Spleen (tissue), 11 donors: ENCODE measurements at regions not wholly inside any gene's neighbourhood (a gene's known extent, or its start where the extent isn't known, plus 50 kb on each side); places are given as distances from the start of the nearest gene placed in this dataset.
"Not testable (repeated sequence)": the region's sequence is repeated elsewhere in the genome, so short reads cannot be mapped to it uniquely, and the experiment has no call there.

ENCODE experiments used
- DNase-seq: peaks from one replicate; pipeline ENCODE4 v3.0.0-alpha.2; 2020
- H3K27ac ChIP-seq, 8 donors: fragments of 200-600 bp; sonication (generic) in 7 of 8; 1 replicate in 4 of 8; 2 replicates in 4 of 8; pipeline versions ENCODE4 v1.5.0 to v1.8.0; 2016 to 2021; ENCODE audit warnings: inconsistent platforms in 4 of 8, mild to moderate bottlenecking in 4 of 8, moderate library complexity in 1 of 8
- H3K27me3 ChIP-seq, 7 donors: fragments of 200-600 bp; sonication (generic) in 6 of 7; replicated peaks in 1 of 7; 1 replicate in 4 of 7; 2 replicates in 3 of 7; pipeline versions ENCODE4 v1.5.0 to v1.8.0; 2016 to 2021; ENCODE audit warnings: inconsistent platforms in 3 of 7, mild to moderate bottlenecking in 1 of 7
- H3K36me3 ChIP-seq, 6 donors: fragments of 200-600 bp; sonication (generic) in 5 of 6; 1 replicate in 4 of 6; 2 replicates in 2 of 6; pipeline versions ENCODE4 v1.5.0 to v1.8.0; 2016 to 2021; ENCODE audit warnings: inconsistent platforms in 2 of 6
- H3K4me1 ChIP-seq, 6 donors: fragments of 200-600 bp; sonication (generic) in 5 of 6; 1 replicate in 3 of 6; 2 replicates in 3 of 6; pipeline versions ENCODE4 v1.5.0 to v1.8.0; 2016 to 2021; ENCODE audit warnings: inconsistent platforms in 3 of 6
- H3K4me3 ChIP-seq, 8 donors: fragments of 200-600 bp; sonication (generic) in 7 of 8; 1 replicate in 4 of 8; 2 replicates in 4 of 8; pipeline versions ENCODE4 v1.5.0 to v1.8.0; 2016 to 2021; ENCODE audit warnings: inconsistent platforms in 4 of 8, mild to moderate bottlenecking in 4 of 8, moderate library complexity in 2 of 8
- H3K9me3 ChIP-seq, 8 donors: fragments of 200-600 bp; sonication (generic) in 7 of 8; 1 replicate in 4 of 8; 2 replicates in 4 of 8; pipeline versions ENCODE4 v1.5.0 to v1.8.0; 2016 to 2021; ENCODE audit warnings: inconsistent platforms in 4 of 8
- CTCF ChIP-seq, 11 experiments: fragments of 200-600 bp in 7 of 11; fragments of 450-650 bp in 4 of 11; sonication (generic) in 4 of 11; IDR thresholded peaks in 8 of 11; conservative IDR thresholded peaks in 3 of 11; 1 replicate in 7 of 11; 2 replicates in 4 of 11; pipeline versions ENCODE4 v1.4.0 to v1.8.0; 2016 to 2021; ENCODE audit warnings: antibody characterized with exemption in 11 of 11, inconsistent platforms in 4 of 11, mild to moderate bottlenecking in 1 of 11
- POLR2A ChIP-seq, 3 donors: fragments of 450-650 bp; IDR thresholded peaks; one replicate each; pipeline ENCODE4 v1.5.1; 2017; ENCODE audit warnings: antibody characterized with exemption in 3 of 3, mild to moderate bottlenecking in 1 of 3
- POLR2AphosphoS5 ChIP-seq, 3 donors: sonication (generic); formaldehyde crosslinking; IDR thresholded peaks; one replicate each; pipeline ENCODE4 v1.5.1; 2017; ENCODE audit warnings: antibody characterized with exemption in 3 of 3
- WGBS, 5 donors: extraction: QIAGEN DNeasy Blood & Tissue Kit in 3 of 5; methylation state at CpG; one replicate each; pipeline versions ENCODE4 v1.1.5 to v1.1.7; 2013 to 2018; 5-methylcytosine and 5-hydroxymethylcytosine counted together
- intact Hi-C: fragments of 100-400 bp; cut with DNase I; formaldehyde crosslinking; loops from one replicate; pipeline ENCODE4 v1.15.0; 2023; ENCODE audit warnings: low total_unique reads
- donor health status: healthy with polysubstance abuse.
- donor health status: DM: no; HTN: no; CAD: no; lungs with moderate emphysema.
- donor health status: DM: no; HTN: no; CAD: no.
- donor health status: Bipolar disorder and iron deficiency.
- donor health status: healthy.
- donor health status: DM: no; HTN: no; CAD: no.
- donor health status: DM: yes; HTN: yes; CAD: no.

- 74 to 87% (median 78%) methylated on average over 1 of the region's 1 CpG for WGBS, 5 donors
- Histone ChIP-seq H3K27ac (no peak overlapping the region), H3K36me3 (no peaks in the 10 kb centered on the region), H3K9me3 (peaks cover 0 to 8% (median 0%) of the 10 kb centered on the region in 8 donors), H3K27me3 (no peaks in the 10 kb centered on the region), H3K4me3 (no peak overlapping the region), H3K4me1 (no peaks in the 10 kb centered on the region)
- no peak for DNase-seq
- TF ChIP-seq POLR2AphosphoS5 (IDR thresholded peaks at IDR 0.05) (no peak), CTCF (IDR thresholded peaks at IDR 0.05 in 8 of 11, conservative IDR thresholded peaks at IDR 0.05 in 3 of 11) (no peak), POLR2A (IDR thresholded peaks at IDR 0.05) (no peak)
- intact Hi-C loops, result no loop called here
These were observed 1189.0 kb upstream of the LRRN3 start for GRCh38 chr7:109901926-109902325.

DNA sequence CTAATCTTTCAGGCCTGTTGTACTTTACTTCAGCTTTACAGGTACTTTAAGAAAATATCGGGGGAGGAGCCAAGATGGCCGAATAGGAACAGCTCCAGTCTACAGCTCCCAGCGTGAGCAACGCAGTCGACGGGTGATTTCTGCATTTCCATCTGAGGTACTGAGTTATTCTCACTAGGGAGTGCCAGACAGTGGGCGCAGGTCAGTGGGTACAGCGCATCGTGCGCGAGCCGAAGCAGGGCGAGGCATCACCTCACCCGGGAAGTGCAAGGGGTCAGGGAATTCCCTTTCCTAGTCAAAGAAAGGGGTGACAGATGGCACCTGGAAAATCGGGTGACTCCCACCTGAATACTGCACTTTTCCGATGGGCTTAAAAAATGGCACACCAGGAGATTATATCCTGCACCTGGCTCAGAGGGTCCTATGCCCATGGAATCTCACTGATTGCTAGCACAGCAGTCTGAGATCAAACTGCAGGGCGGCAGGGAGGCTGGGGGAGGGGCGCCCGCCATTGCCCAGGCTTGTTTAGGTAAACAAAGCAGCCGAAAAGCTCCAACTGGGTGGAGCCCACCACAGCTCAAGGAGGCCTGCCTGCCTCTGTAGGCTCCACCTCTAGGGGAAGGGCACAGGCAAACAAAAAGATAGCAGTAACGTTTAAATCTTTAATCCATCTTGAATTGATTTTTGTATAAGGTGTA lies 1185.4 kb upstream of the LRRN3 start:
- H3K4me3 ChIP-seq, DNase-seq, H3K27me3 ChIP-seq, intact Hi-C loops, H3K27ac ChIP-seq, H3K4me1 ChIP-seq, H3K36me3 ChIP-seq, H3K9me3 ChIP-seq: not testable (repeated sequence)
- WGBS, 5 donors, result 86 to 94% (median 88%) methylated on average over 20 to 21 of the region's 21 CpGs

DNA sequence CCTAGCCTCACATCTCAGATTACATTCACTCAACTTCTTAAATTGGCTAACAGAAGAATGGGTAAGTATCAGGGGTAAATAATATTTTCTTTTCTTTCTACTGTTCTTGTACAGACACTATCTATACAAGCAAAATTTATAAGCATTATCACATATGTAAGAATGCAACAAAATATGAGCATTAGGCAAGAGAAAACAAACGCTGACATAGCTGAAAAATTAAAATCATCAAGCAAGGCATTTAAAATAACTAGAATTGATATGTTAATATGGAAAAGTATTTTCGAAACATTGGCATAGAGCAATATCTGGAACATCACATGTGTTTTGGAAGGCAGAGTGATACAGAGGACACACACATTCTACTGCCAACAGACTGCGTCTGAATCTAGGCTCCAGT lies 1175.3 kb upstream of the LRRN3 start:
- 81 to 94% (median 84%) methylated on average over 3 of the region's 3 CpGs for WGBS, 5 donors
- intact Hi-C loops, result no loop called here
- Histone ChIP-seq H3K27ac (no peak overlapping the region), H3K9me3 (peaks cover 0 to 18% (median 2%) of the 10 kb centered on the region in 8 donors), H3K4me1 (no peaks in the 10 kb centered on the region), H3K4me3 (no peak overlapping the region), H3K36me3 (no peaks in the 10 kb centered on the region), H3K27me3 (no peaks in the 10 kb centered on the region)
- TF ChIP-seq CTCF (IDR thresholded peaks at IDR 0.05 in 8 of 11, conservative IDR thresholded peaks at IDR 0.05 in 3 of 11) (no peak), POLR2AphosphoS5 (IDR thresholded peaks at IDR 0.05) (no peak), POLR2A (IDR thresholded peaks at IDR 0.05) (no peak)
- DNase-seq, result no peak

GRCh38 chr7:109926738-109927137 lies 1164.2 kb upstream of the LRRN3 start:
- H3K27ac ChIP-seq, result no peak overlapping the region
- no peaks in the 10 kb centered on the region for H3K36me3 ChIP-seq
- no peak for DNase-seq
- intact Hi-C loops, result no loop called here
- TF ChIP-seq CTCF (IDR thresholded peaks at IDR 0.05 in 8 of 11, conservative IDR thresholded peaks at IDR 0.05 in 3 of 11), result no peak
- TF ChIP-seq POLR2A (IDR thresholded peaks at IDR 0.05), result no peak
- no peak for TF ChIP-seq POLR2AphosphoS5 (IDR thresholded peaks at IDR 0.05)
- no peaks in the 10 kb centered on the region for H3K27me3 ChIP-seq
- no peak overlapping the region for H3K4me3 ChIP-seq
- WGBS, 5 donors, result 42 to 72% (median 65%) methylated on average over 2 of the region's 2 CpGs
- H3K9me3 ChIP-seq, result peaks cover 0 to 18% (median 3%) of the 10 kb centered on the region in 8 donors
- H3K4me1 ChIP-seq, result no peaks in the 10 kb centered on the region
